ENCODE measurements at regions not wholly inside any gene's neighbourhood (a gene's known extent, or its start where the extent isn't known, plus 50 kb on each side); places are given as distances from the start of the nearest gene placed in this dataset.
"Not testable (repeated sequence)": the region's sequence is repeated elsewhere in the genome, so short reads cannot be mapped to it uniquely, and the experiment has no call there.

DNA sequence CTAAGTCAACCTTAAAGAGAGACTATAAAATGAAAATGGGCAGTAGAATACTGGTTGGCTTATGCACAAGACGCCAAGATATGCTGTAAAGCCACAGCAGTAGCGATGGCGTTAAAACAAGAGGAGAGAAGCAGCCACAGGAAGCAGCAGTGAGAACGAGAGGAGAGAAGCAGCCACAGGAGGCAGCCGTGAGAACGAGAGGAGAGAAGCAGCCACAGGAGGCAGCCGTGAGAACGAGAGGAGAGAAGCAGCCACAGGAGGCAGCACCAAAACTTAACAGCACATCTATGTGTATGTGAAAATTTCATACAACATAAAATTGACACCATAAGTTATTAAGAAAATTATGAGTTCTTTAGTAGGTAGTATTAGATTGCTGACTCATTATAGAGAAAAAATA, 2318.6 kb upstream of the ACO1 start:
- Histone ChIP-seq H3K4me3 (no peak overlapping the region), H3K36me3 (no peaks in the 10 kb centered on the region), H3K9me3 (no peaks in the 10 kb centered on the region), H3K4me1 (no peaks in the 10 kb centered on the region), H3K27me3 (no peaks in the 10 kb centered on the region), H3K27ac (no peak overlapping the region)
- intact Hi-C loops (cut with DNase I) = no loop called here
- TF ChIP-seq, protein P1, sequence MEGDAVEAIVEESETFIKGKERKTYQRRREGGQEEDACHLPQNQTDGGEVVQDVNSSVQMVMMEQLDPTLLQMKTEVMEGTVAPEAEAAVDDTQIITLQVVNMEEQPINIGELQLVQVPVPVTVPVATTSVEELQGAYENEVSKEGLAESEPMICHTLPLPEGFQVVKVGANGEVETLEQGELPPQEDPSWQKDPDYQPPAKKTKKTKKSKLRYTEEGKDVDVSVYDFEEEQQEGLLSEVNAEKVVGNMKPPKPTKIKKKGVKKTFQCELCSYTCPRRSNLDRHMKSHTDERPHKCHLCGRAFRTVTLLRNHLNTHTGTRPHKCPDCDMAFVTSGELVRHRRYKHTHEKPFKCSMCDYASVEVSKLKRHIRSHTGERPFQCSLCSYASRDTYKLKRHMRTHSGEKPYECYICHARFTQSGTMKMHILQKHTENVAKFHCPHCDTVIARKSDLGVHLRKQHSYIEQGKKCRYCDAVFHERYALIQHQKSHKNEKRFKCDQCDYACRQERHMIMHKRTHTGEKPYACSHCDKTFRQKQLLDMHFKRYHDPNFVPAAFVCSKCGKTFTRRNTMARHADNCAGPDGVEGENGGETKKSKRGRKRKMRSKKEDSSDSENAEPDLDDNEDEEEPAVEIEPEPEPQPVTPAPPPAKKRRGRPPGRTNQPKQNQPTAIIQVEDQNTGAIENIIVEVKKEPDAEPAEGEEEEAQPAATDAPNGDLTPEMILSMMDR (IDR thresholded peaks at IDR 0.05) = no peak
- TF ChIP-seq POLR2A (IDR thresholded peaks at IDR 0.05) = no peak
- no peak for TF ChIP-seq EP300 (IDR thresholded peaks at IDR 0.05)
- TF ChIP-seq POLR2AphosphoS5 (IDR thresholded peaks at IDR 0.05) = no peak
- WGBS, 2 donors = 81 to 88% methylated on average over 8 of the region's 8 CpGs
- DNase-seq = no peak

DNA sequence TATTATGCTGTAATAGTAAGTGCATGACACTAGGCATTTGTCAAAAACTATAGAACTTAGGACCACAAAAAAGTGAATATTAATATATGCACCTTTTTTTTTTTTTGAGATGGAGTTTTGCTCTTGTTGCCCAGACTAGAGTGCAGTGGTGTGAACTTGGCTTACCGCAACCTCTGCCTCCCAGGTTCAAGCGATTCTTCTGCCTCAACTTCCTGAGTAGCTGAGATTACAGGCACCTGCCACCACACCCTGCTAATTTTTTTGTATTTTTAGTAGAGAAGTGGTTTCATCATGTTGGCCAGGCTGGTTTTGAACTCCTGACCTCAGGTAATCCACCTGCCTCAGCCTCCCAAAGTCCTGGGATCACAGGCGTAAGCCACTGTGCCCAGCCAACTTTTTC, 2315.2 kb upstream of the ACO1 start:
- H3K4me3 ChIP-seq; H3K9me3 ChIP-seq; H3K27me3 ChIP-seq; H3K27ac ChIP-seq; intact Hi-C loops (cut with DNase I); H3K4me1 ChIP-seq; DNase-seq; H3K36me3 ChIP-seq: not testable (repeated sequence)
- 91 to 93% methylated on average over 3 of the region's 3 CpGs for WGBS, 2 donors

DNA sequence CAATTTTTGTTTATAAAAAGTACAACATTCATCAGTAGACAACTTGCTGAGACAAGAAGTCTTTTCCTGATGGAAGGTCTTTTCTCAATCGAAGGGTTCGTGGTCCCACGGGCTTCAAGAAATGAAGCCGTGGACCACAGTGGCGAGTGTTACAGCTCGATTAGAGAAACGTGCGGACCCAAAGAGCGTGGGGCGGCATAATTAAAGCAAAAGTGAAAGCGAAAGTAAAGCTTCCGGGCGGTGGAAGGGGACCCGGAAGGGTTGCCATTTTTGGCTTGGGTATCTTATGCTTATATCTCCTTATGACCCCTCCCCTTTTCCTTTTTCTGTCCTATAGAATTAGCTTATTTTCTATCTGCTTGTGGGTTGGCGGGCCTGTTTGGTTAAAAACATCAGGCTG, 2309.4 kb upstream of the ACO1 start:
- no peaks in the 10 kb centered on the region for H3K9me3 ChIP-seq
- no peak overlapping the region for H3K4me3 ChIP-seq
- no peak overlapping the region for H3K27ac ChIP-seq
- no peaks in the 10 kb centered on the region for H3K4me1 ChIP-seq
- H3K36me3 ChIP-seq = no peaks in the 10 kb centered on the region
- intact Hi-C loops (cut with DNase I) = no loop called here
- DNase-seq = no peak
- no peaks in the 10 kb centered on the region for H3K27me3 ChIP-seq
- TF ChIP-seq POLR2AphosphoS5 (IDR thresholded peaks at IDR 0.05) = no peak
- no peak for TF ChIP-seq EP300 (IDR thresholded peaks at IDR 0.05)
- TF ChIP-seq, protein P1 (IDR thresholded peaks at IDR 0.05) = no peak
- TF ChIP-seq POLR2A (IDR thresholded peaks at IDR 0.05) = no peak
- WGBS, 2 donors = 82 to 85% methylated on average over 15 of the region's 15 CpGs

DNA sequence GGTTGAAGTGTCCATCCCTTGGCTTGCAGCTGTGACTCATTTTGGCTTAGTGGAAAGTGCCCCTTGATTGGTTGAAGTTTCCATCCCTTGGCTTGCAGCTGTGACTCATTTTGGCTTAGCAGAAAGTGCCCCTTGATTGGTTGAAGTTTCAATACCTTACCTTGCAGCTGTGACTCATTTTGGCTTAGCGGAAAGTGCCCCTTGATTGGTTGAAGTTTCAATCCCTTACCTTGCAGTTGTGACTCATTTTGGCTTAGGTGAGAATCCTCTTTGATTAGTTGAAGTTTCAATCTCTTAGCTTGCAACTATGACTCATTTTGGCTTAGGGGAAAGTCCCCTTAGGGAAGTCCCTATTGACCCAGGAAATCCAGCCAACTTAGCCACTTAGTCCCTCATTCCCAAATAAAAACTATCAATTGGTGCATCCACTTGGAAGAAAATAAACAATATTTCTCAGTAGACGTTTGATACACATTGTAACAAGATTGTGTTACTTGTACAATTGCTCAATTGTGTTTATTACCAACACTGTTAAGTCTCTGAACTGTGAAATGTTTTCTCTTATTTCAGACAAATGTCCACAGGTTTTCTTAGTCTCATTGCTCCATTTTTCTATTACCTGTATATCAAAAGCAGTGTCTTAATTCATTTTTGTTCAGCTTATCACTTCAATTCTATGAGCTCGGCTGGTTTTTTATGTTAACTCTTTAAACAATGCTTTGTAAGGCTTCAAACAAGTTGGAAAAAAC, 2308.8 kb upstream of the ACO1 start:
- no peak for DNase-seq
- Histone ChIP-seq H3K36me3 (no peaks in the 10 kb centered on the region), H3K4me1 (no peaks in the 10 kb centered on the region), H3K27ac (no peak overlapping the region), H3K27me3 (no peaks in the 10 kb centered on the region), H3K9me3 (no peaks in the 10 kb centered on the region), H3K4me3 (no peak overlapping the region)
- TF ChIP-seq EP300 (IDR thresholded peaks at IDR 0.05) (no peak), POLR2AphosphoS5 (IDR thresholded peaks at IDR 0.05) (no peak), POLR2A (IDR thresholded peaks at IDR 0.05) (no peak)
- TF ChIP-seq, protein P1 (IDR thresholded peaks at IDR 0.05) = no peak
- 34 to 74% methylated on average over 3 of the region's 3 CpGs for WGBS, 2 donors
- intact Hi-C loops (cut with DNase I) = no loop called here

DNA sequence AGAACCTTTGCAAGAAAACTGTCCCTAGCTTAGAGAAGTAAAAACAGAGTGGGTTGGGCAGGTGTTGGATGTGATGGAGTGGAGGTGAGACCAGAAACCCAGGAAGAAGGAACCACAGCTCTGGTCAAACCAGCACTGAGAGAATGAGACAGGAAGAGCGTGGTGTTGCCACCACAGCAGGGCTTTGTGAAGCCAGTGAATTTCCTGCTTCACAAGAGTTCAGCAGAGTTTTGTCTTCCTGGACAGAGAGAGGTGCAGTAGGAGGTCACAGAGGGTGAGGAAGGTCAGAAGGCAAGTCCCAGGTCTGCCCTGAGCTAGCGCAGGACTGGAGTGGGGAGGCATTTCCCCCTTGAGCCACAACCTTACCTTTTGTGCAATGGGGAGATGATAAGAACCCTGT, 2306.2 kb upstream of the ACO1 start:
- intact Hi-C loops (cut with DNase I) = no loop called here
- TF ChIP-seq POLR2A (IDR thresholded peaks at IDR 0.05) = no peak
- no peak for TF ChIP-seq EP300 (IDR thresholded peaks at IDR 0.05)
- no peak overlapping the region for H3K27ac ChIP-seq
- H3K9me3 ChIP-seq = no peaks in the 10 kb centered on the region
- 85 to 91% methylated on average over 2 of the region's 2 CpGs for WGBS, 2 donors
- no peak for DNase-seq
- H3K4me3 ChIP-seq = no peak overlapping the region
- H3K36me3 ChIP-seq = no peaks in the 10 kb centered on the region
- H3K4me1 ChIP-seq = no peaks in the 10 kb centered on the region
- H3K27me3 ChIP-seq = no peaks in the 10 kb centered on the region

DNA sequence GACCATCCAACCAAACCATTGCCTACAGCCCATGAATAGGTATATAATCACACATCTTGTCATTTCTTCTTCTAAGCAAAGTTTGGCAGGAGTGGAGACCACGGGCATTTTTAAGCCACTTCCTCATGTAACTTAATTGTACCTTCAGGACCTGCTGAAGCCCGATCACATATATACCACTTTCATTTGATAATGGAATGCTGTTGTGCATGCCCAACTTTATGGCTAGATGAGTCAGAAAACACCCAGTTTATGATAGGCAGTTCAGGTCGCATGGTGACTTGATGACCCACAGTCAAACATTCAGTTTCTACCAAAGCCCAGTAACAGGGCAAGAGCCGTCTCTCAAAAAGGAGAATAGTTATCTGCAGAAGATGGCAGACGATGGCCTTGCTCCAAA, 2295.0 kb upstream of the ACO1 start:
- no peaks in the 10 kb centered on the region for H3K9me3 ChIP-seq
- no peaks in the 10 kb centered on the region for H3K27me3 ChIP-seq
- intact Hi-C loops (cut with DNase I) = no loop called here
- no peak overlapping the region for H3K27ac ChIP-seq
- WGBS, 2 donors = 23 to 71% methylated on average over 5 of the region's 5 CpGs
- no peak overlapping the region for H3K4me3 ChIP-seq
- TF ChIP-seq, protein P1 (IDR thresholded peaks at IDR 0.05) = no peak
- TF ChIP-seq EP300 (IDR thresholded peaks at IDR 0.05) = no peak
- TF ChIP-seq POLR2A (IDR thresholded peaks at IDR 0.05) = no peak
- no peak for TF ChIP-seq POLR2AphosphoS5 (IDR thresholded peaks at IDR 0.05)
- H3K36me3 ChIP-seq = no peaks in the 10 kb centered on the region
- DNase-seq = no peak
- no peaks in the 10 kb centered on the region for H3K4me1 ChIP-seq

Measured in sigmoid colon (tissue), 6 donors.